Neutrophil (primary cell): ENCODE measurements at regions not wholly inside any gene's neighbourhood (a gene's known extent, or its start where the extent isn't known, plus 50 kb on each side); places are given as distances from the start of the nearest gene placed in this dataset.

ENCODE experiments used
- H3K27ac ChIP-seq: fragments of 200-600 bp; sonication (generic); 2 replicates; pipeline ENCODE4 v1.5.1; 2016; ENCODE audit warnings: mild to moderate bottlenecking, moderate library complexity
- H3K27me3 ChIP-seq: fragments of 200-600 bp; sonication (generic); 2 replicates; pipeline ENCODE4 v1.6.0; 2016; ENCODE audit warnings: mild to moderate bottlenecking
- H3K36me3 ChIP-seq: fragments of 200-600 bp; sonication (generic); 2 replicates; pipeline ENCODE4 v1.5.1; 2017
- H3K4me1 ChIP-seq, 2 experiments: fragments of 200-600 bp in 1 of 2; sonication (generic) in 1 of 2; 1 replicate in 1 of 2; 2 replicates in 1 of 2; pipeline versions ENCODE4 v1.5.1 to v1.6.1; 2013 to 2016; ENCODE audit warnings: low read depth in 1 of 2, low read length in 1 of 2, mild to moderate bottlenecking in 1 of 2, moderate library complexity in 1 of 2; ENCODE audit not compliant: control insufficient read depth in 1 of 2, insufficient read depth in 1 of 2
- H3K4me3 ChIP-seq, 2 experiments: fragments of 200-600 bp in 1 of 2; sonication (generic) in 1 of 2; 1 replicate in 1 of 2; 2 replicates in 1 of 2; pipeline ENCODE4 v1.5.1; 2013 to 2016; ENCODE audit warnings: low read depth in 1 of 2, low read length in 1 of 2, mild to moderate bottlenecking in 1 of 2, moderate library complexity in 1 of 2
- H3K9me3 ChIP-seq: fragments of 200-600 bp; sonication (generic); 2 replicates; pipeline ENCODE4 v1.5.1; 2016
- TF ChIP-seq, protein P1 (sequence below): fragments of 200-600 bp; sonication (generic); IDR thresholded peaks from 2 replicates; pipeline ENCODE4 v1.5.1; 2016; ENCODE audit warnings: antibody characterized with exemption

DNA sequence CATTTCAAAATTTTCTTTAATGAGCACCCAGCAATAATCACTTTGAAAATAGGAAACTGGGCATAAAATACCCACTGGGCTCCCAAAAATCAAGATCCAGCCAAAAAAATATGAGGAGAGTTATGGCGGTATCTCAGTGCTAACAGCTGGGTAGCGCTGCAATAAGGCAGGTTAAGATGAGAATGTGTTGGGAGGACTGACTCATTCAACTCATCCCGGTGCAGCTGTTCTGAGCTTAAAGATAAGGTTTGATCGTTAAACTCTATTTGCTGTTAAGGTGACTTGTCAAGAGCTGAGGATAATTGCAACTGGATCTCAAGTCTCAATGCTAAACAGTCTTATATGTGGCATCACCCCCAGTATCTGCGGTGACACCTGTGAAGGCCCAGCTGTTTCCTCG is 507.7 kb downstream of the EPM2A start:
- H3K4me3 ChIP-seq: no peak overlapping the region
- no peaks in the 10 kb centered on the region for H3K4me1 ChIP-seq
- H3K36me3 ChIP-seq: no peaks in the 10 kb centered on the region
- TF ChIP-seq, protein P1, sequence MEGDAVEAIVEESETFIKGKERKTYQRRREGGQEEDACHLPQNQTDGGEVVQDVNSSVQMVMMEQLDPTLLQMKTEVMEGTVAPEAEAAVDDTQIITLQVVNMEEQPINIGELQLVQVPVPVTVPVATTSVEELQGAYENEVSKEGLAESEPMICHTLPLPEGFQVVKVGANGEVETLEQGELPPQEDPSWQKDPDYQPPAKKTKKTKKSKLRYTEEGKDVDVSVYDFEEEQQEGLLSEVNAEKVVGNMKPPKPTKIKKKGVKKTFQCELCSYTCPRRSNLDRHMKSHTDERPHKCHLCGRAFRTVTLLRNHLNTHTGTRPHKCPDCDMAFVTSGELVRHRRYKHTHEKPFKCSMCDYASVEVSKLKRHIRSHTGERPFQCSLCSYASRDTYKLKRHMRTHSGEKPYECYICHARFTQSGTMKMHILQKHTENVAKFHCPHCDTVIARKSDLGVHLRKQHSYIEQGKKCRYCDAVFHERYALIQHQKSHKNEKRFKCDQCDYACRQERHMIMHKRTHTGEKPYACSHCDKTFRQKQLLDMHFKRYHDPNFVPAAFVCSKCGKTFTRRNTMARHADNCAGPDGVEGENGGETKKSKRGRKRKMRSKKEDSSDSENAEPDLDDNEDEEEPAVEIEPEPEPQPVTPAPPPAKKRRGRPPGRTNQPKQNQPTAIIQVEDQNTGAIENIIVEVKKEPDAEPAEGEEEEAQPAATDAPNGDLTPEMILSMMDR: no peak
- no peaks in the 10 kb centered on the region for H3K27me3 ChIP-seq
- H3K9me3 ChIP-seq: no peaks in the 10 kb centered on the region
- no peak overlapping the region for H3K27ac ChIP-seq

DNA sequence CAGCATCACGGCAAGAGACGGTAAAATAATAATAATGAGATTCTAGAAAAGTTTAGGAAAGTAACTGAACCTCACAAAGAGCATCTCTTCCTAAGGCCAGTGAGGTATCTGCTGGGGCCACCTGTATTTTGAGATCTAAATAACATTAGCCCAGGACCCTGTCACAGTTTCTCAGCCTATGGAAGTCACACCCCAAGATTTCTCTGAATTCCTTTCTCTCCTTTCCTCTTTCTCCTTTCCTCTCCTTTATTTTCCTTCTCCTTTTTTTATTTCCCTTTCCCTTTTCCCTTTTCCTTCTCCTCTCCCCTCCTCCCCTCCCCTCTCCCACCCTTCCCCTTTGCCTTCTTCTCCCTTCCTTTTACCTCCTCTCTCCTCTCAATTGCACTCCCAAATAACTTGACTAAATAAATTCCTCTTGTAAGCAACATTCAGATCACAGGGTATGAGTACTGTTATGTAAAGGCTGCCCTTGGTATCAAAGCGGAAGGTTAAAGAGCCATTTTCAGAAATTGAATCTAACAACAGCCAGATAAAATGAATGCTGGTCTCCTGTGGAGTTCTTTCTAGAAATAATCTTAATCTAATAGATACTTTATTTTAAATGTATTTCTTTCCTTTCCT is 506.2 kb downstream of the EPM2A start:
- H3K27me3 ChIP-seq: no peaks in the 10 kb centered on the region
- no peak overlapping the region for H3K27ac ChIP-seq
- no peaks in the 10 kb centered on the region for H3K4me1 ChIP-seq
- H3K4me3 ChIP-seq: no peak overlapping the region
- H3K36me3 ChIP-seq: no peaks in the 10 kb centered on the region
- TF ChIP-seq, protein P1: no peak
- H3K9me3 ChIP-seq: no peaks in the 10 kb centered on the region

DNA sequence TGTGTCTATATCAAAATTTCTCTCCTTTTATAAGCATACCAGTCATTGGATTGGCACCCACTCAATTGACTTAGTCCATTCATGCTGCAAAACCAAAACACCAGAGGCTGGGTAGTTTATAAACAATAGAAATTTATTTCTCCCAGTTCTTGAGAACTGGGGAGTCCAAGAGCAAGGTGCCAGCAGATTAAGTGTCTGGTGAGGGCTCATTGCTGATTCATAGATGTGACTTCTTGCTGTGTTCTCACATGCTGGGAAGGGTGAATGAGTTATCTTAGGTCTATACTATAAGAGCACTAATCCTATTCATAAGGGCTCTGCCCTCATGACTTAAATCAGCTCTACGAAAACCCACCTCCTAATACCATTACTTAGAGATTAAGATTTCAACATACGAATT is 501.4 kb downstream of the EPM2A start:
- Histone ChIP-seq H3K27me3 (no peaks in the 10 kb centered on the region), H3K36me3 (no peaks in the 10 kb centered on the region), H3K27ac (no peak overlapping the region), H3K4me3 (no peak overlapping the region), H3K9me3 (no peaks in the 10 kb centered on the region), H3K4me1 (no peaks in the 10 kb centered on the region)
- TF ChIP-seq, protein P1: no peak

DNA sequence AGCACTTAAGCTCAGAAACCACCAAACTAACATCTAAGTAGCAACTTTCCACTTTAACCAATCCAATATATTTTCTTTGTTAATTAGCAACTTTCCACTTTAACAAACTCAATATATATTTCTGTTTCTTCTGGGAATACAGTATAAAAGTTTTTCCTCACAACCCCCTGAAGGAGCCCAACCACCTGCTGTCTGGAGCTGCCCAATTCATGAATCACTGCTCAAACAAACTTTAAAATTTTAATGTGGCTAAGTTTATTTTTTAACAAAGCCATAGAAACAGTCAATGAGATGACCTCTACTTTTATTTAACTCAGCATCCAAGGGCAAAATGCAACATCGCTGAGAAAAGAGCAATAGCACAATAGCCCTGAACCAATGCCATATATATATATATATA is 500.1 kb downstream of the EPM2A start:
- TF ChIP-seq, protein P1: no peak
- Histone ChIP-seq H3K4me1 (no peaks in the 10 kb centered on the region), H3K27ac (no peak overlapping the region), H3K27me3 (no peaks in the 10 kb centered on the region), H3K4me3 (no peak overlapping the region), H3K36me3 (no peaks in the 10 kb centered on the region), H3K9me3 (no peaks in the 10 kb centered on the region)

DNA sequence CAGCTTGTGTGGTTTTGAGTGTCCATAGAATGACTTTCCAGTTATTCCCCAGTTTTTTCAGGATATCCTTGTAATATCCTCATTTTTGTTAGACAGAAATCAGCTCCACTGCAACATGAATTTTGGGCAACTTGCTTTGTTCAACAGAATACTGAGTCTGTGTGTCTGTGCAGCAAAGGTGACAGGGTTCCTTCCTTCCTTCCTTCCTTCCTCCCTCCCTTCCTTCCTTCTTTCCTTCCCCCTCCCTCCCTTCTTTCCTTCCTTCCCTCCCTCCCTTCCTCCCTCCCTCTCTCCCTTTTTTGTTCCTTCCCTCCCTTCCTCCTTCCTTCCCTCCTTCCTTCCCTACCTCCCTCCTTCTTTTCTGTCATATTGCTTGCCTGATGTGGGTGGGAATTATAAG is 496.5 kb downstream of the EPM2A start:
- Histone ChIP-seq H3K27me3 (no peaks in the 10 kb centered on the region), H3K4me3 (no peak overlapping the region), H3K27ac (no peak overlapping the region), H3K4me1 (no peaks in the 10 kb centered on the region), H3K36me3 (no peaks in the 10 kb centered on the region), H3K9me3 (no peaks in the 10 kb centered on the region)
- TF ChIP-seq, protein P1: no peak

DNA sequence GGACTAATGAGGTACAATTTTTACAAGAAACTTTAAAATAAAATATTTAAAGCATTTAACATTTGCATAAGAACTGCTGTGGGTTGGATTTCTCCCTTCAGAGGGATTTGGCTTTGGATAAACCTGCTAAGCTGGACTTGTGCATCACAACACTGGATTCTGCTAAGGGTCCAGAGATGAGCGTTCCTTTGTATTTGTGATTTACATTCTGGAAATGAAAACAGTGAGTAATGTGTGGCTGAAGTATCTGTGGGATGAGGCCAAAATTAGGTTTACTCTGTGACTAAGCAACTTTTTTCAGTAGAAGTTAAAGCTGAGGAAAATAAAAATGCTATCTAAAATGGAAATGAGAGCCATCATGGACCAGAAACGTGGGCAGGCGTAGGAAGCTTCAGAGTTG is 494.3 kb downstream of the EPM2A start:
- no peaks in the 10 kb centered on the region for H3K36me3 ChIP-seq
- H3K4me1 ChIP-seq: no peaks in the 10 kb centered on the region
- TF ChIP-seq, protein P1: no peak
- no peak overlapping the region for H3K27ac ChIP-seq
- no peaks in the 10 kb centered on the region for H3K27me3 ChIP-seq
- H3K9me3 ChIP-seq: no peaks in the 10 kb centered on the region
- H3K4me3 ChIP-seq: no peak overlapping the region
